ENCODE measurements at regions not wholly inside any gene's neighbourhood (a gene's known extent, or its start where the extent isn't known, plus 50 kb on each side); places are given as distances from the start of the nearest gene placed in this dataset.

DNA sequence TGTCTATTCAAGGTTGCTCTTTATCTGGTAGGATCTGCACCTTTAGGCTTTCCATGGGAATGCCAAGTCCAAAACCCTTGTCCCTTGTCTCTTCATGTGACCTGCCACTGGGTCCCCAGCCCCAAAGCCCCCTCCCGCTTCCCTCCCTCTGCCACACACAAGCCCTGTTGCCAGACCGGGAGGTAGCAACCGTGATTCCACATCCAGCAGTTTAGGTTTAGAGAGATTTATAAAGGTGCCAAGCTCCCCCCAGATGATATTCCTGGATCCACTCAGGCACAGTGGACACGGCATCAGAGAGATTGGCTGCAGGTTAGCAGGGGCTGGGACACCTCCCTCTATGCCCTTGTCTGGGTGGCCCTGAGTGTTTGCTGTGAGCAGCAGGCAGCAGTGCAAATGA is 504.7 kb downstream of the CCDC171 start:
- H3K36me3 Mint-ChIP-seq, result peaks cover 11% of the 10 kb centered on the region
- no peaks in the 10 kb centered on the region for H3K27me3 Mint-ChIP-seq
- H3K9me3 Mint-ChIP-seq, result peaks cover 13% of the 10 kb centered on the region
- H3K4me3 Mint-ChIP-seq, result no peak overlapping the region
- DNase-seq (ENCODE audit: extremely low spot score, unreplicated experiment), result no peak
- TF ChIP-seq, protein P1, sequence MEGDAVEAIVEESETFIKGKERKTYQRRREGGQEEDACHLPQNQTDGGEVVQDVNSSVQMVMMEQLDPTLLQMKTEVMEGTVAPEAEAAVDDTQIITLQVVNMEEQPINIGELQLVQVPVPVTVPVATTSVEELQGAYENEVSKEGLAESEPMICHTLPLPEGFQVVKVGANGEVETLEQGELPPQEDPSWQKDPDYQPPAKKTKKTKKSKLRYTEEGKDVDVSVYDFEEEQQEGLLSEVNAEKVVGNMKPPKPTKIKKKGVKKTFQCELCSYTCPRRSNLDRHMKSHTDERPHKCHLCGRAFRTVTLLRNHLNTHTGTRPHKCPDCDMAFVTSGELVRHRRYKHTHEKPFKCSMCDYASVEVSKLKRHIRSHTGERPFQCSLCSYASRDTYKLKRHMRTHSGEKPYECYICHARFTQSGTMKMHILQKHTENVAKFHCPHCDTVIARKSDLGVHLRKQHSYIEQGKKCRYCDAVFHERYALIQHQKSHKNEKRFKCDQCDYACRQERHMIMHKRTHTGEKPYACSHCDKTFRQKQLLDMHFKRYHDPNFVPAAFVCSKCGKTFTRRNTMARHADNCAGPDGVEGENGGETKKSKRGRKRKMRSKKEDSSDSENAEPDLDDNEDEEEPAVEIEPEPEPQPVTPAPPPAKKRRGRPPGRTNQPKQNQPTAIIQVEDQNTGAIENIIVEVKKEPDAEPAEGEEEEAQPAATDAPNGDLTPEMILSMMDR (conservative IDR thresholded peaks at IDR 0.05), result no peak
- H3K27ac Mint-ChIP-seq, result no peak overlapping the region
- H3K4me1 Mint-ChIP-seq (ENCODE audit: unreplicated experiment), result peaks cover 28% of the 10 kb centered on the region

DNA sequence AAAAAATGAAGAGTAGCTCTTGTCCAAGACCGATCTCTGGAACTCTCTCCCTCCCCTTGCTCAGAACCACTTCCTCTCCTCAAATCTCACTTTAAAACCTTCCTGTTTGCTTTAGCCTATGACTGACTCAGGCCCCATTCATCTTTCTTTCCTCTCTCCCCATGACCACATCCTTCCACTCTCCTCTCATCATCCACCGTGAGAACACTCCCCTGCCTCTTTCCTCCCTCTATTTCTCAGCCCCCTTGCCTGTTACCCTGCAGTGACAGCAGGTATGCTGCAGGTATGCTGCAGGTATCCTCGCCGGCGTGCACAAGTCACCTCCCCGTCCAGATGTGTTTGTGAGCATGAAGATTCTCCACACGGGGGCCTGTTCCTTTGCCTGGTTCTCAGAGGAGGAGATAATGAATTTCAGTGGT is 505.3 kb downstream of the CCDC171 start:
- DNase-seq (ENCODE audit: extremely low spot score, unreplicated experiment), result no peak
- peaks cover 23% of the 10 kb centered on the region for H3K4me1 Mint-ChIP-seq (ENCODE audit: unreplicated experiment)
- H3K4me3 Mint-ChIP-seq, result no peak overlapping the region
- peaks cover 7% of the 10 kb centered on the region for H3K36me3 Mint-ChIP-seq
- H3K9me3 Mint-ChIP-seq, result peaks cover 8% of the 10 kb centered on the region
- H3K27me3 Mint-ChIP-seq, result no peaks in the 10 kb centered on the region
- H3K27ac Mint-ChIP-seq, result no peak overlapping the region
- TF ChIP-seq, protein P1 (conservative IDR thresholded peaks at IDR 0.05), result no peak

DNA sequence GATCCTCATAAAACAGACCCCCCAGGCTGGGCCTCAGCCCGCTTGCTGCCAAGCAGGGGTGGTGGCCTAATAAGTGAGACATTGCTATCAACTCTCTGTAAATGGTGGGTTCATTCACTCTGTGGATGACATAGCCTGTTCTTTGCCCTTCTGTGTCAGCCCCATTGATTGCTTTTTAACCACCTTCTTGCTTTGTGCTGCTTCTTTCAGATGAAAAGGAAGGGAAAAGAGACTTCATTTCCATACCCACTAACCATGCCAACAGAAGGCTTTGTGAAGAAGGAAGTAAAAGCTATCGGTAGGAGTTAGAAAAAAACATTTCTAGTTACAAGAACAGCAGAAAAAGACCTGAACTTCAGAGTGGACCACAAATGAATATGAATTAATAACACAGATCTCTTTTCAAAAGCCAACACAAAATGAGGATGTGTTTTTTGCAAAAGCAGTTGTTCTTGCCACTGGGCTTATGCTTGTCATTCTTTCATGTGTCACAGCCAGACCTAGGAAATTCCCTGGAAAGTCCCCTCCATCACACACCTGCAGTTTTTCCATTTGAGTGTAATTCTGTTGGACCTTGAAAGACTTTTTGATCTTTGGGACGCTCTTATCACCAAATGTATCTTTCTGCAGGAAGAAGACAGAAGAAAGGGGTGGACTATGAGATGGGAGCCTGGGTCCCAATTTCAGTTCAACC is 507.7 kb downstream of the CCDC171 start:
- Mint-ChIP-seq H3K9me3 (peaks cover 8% of the 10 kb centered on the region), H3K27ac (no peak overlapping the region)
- TF ChIP-seq, protein P1 (conservative IDR thresholded peaks at IDR 0.05), result no peak

DNA sequence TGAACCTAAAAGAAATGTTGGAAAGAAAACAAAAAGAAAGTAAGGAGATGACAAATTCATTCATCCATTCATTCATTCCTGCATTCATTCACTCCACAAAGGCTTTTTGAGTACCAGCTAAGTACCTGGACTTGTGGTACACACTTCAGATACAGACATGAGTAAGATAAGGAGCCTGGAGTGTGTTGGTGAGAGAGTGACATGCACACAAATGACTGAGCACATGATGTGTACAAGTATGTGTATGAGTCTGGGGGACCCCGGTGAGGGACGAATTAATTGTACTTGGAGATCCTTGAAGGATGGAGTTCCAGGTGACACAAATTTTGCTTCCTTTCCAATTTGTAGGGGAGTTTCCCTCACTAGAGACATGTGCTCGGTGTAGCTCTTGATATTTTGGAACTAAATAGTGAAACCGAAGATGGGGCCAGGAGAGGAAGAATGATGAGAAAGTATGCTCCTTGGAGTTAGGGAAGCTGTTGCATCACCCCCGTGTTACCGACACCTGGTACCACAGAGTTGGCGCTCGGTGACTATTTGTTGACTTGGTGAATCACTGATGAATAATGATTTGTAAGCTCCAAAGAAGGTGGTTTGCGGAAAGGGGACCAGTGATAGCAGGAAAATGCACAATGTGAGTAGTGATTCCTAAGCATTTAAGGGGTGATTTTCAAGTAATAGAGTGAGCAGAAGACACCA is 509.8 kb downstream of the CCDC171 start:
- Mint-ChIP-seq H3K4me1 (ENCODE audit: unreplicated experiment) (peaks cover 25% of the 10 kb centered on the region), H3K27me3 (no peaks in the 10 kb centered on the region), H3K4me3 (no peak overlapping the region), H3K9me3 (peaks cover 8% of the 10 kb centered on the region), H3K36me3 (peaks cover 7% of the 10 kb centered on the region), H3K27ac (no peak overlapping the region)
- no peak for DNase-seq (ENCODE audit: extremely low spot score, unreplicated experiment)
- TF ChIP-seq, protein P1 (conservative IDR thresholded peaks at IDR 0.05), result no peak

More for the DNA sequence above, 507.7 kb downstream of the CCDC171 start:
- no peak for DNase-seq (ENCODE audit: extremely low spot score, unreplicated experiment)
- H3K4me1 Mint-ChIP-seq (ENCODE audit: unreplicated experiment), result peaks cover 31% of the 10 kb centered on the region
- H3K4me3 Mint-ChIP-seq, result no peak overlapping the region
- no peaks in the 10 kb centered on the region for H3K27me3 Mint-ChIP-seq
- peaks cover 7% of the 10 kb centered on the region for H3K36me3 Mint-ChIP-seq

DNA sequence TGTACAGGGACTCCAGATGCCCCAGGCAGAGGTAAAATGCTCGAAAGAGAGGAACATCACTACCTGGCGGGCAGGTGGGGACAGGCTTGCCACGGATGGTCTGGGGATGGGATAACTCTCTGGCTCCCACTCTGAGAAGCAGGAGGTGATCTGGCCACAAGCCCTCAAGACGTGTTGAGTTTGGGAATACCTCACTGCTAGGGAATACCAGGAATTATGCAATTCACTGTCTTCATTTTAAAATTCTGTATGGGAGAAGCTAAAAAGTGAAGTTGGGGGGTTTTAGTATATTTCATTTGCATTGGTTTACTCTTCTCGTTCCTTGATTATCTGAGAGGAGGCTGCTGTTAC is 510.4 kb downstream of the CCDC171 start:
- Mint-ChIP-seq H3K4me1 (ENCODE audit: unreplicated experiment) (peaks cover 20% of the 10 kb centered on the region), H3K27me3 (no peaks in the 10 kb centered on the region), H3K36me3 (peaks cover 4% of the 10 kb centered on the region), H3K27ac (no peak overlapping the region), H3K4me3 (no peak overlapping the region), H3K9me3 (peaks cover 6% of the 10 kb centered on the region)
- no peak for DNase-seq (ENCODE audit: extremely low spot score, unreplicated experiment)
- TF ChIP-seq, protein P1 (conservative IDR thresholded peaks at IDR 0.05), result no peak
